Subcutaneous abdominal adipose tissue (tissue), 5 donors: ENCODE measurements at regions not wholly inside any gene's neighbourhood (a gene's known extent, or its start where the extent isn't known, plus 50 kb on each side); places are given as distances from the start of the nearest gene placed in this dataset.

Experiments
- H3K27ac ChIP-seq: one replicate; pipeline ENCODE4 v1.7.0; 2013; ENCODE audit warnings: low read depth, mild to moderate bottlenecking, inconsistent platforms, low read length, moderate library complexity
- H3K27me3 ChIP-seq, 5 donors: one replicate each; pipeline ENCODE4 v1.7.0; 2013; ENCODE audit warnings: low read length in 5 of 5, inconsistent platforms in 1 of 5; ENCODE audit not compliant: control insufficient read depth in 5 of 5, insufficient read depth in 4 of 5
- H3K36me3 ChIP-seq, 5 donors: one replicate each; pipeline ENCODE4 v1.7.0; 2013; ENCODE audit warnings: low read length in 5 of 5; ENCODE audit not compliant: control insufficient read depth in 5 of 5, insufficient read depth in 5 of 5
- H3K4me1 ChIP-seq, 5 donors: one replicate each; pipeline ENCODE4 v1.7.0; 2013; ENCODE audit warnings: low read length in 5 of 5, mild to moderate bottlenecking in 3 of 5, moderate library complexity in 1 of 5; ENCODE audit not compliant: control insufficient read depth in 5 of 5, insufficient read depth in 5 of 5
- H3K4me3 ChIP-seq, 5 donors: one replicate each; pipeline ENCODE4 v1.7.0; 2013; ENCODE audit warnings: low read length in 5 of 5, low read depth in 1 of 5
- H3K9ac ChIP-seq, 5 donors: one replicate each; pipeline ENCODE4 v1.7.0; 2013; ENCODE audit warnings: low read length in 5 of 5, mild to moderate bottlenecking in 4 of 5, moderate library complexity in 3 of 5
- H3K9me3 ChIP-seq, 5 donors: one replicate each; pipeline ENCODE4 v1.7.0; 2013; ENCODE audit warnings: low read length in 5 of 5; ENCODE audit not compliant: control insufficient read depth in 5 of 5
- donor health status: healthy.
- donor health status: healthy.
- donor health status: healthy.
- donor health status: healthy.
- donor health status: healthy.

DNA sequence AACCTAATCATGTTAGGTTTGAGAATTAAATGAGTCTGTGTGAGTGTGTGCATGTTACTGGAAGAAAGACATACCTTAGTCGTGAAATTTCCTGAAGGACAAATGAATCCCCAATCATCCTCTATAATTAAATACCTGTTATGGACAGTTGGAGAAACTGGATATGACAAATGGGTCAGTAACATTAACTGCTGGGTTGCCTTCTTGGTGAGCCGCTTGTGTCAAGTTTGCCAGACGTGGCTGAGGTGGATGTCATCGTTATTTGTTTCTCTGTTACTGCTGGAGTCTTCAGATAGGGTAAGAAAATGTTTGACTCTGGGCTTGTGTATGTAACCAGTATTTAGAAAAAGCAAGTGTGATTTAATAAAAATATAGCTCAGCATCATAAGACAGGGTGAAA lies 131.6 kb downstream of the CAND1 start:
- Histone ChIP-seq H3K4me3 (no peak overlapping the region), H3K4me1 (no peaks in the 10 kb centered on the region), H3K27me3 (peaks cover 0 to 6% (median 0%) of the 10 kb centered on the region in 5 donors), H3K9ac (no peak overlapping the region), H3K36me3 (no peaks in the 10 kb centered on the region), H3K27ac (no peak overlapping the region), H3K9me3 (peaks cover 0 to 6% (median 4%) of the 10 kb centered on the region in 5 donors)

DNA sequence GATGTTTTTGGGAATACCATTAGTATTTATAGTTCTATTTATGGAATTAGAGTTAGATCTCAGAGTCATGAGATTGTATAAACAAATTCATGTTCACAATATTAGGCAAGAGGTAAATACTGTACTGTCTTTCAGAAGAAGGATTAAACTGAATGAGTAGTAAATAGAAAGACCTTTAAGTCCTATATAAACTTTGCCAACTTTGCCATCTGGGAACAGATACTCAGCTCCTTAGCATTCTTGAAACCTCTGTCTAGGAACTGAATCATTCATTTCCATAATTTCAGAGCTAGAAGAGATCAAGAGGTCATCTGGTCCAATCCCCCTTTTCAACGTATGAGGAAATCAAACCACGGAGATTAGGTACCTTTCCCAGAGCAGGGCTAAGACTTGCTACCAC lies 141.1 kb downstream of the CAND1 start:
- peaks cover 0 to 3% (median 0%) of the 10 kb centered on the region in 5 donors for H3K27me3 ChIP-seq
- no peak overlapping the region for H3K9ac ChIP-seq
- H3K9me3 ChIP-seq: peaks cover 0 to 3% (median 0%) of the 10 kb centered on the region in 5 donors
- no peaks in the 10 kb centered on the region for H3K36me3 ChIP-seq
- no peak overlapping the region for H3K4me3 ChIP-seq
- H3K4me1 ChIP-seq: peaks cover 0 to 6% (median 0%) of the 10 kb centered on the region in 5 donors
- H3K27ac ChIP-seq: no peak overlapping the region

DNA sequence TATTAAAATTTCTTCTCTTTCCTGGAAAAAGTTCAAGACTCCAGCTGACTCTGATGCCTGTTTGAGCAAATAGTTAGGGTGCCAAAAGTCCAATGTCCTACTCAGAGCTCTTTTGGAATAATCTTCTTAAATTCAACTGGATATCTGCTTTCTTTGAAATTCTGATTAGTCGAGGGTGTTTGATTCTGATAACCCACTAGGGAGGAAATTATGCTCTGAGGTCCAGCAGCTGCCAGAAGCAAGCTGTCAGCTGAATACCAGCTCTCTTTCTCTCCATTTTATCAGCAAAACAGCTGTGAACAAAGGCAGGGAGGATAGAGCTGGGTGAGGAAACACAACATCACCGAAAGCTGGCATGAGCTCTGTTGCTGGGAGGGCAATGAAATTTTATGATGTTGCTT lies 141.5 kb downstream of the CAND1 start:
- Histone ChIP-seq H3K9ac (no peak overlapping the region), H3K4me1 (peaks cover 0 to 6% (median 0%) of the 10 kb centered on the region in 5 donors), H3K4me3 (no peak overlapping the region), H3K27me3 (peaks cover 0 to 3% (median 0%) of the 10 kb centered on the region in 5 donors), H3K27ac (no peak overlapping the region), H3K36me3 (no peaks in the 10 kb centered on the region), H3K9me3 (no peaks in the 10 kb centered on the region)

- Histone ChIP-seq H3K4me1 (peaks cover 0 to 6% (median 0%) of the 10 kb centered on the region in 5 donors), H3K27me3 (peaks cover 0 to 3% (median 0%) of the 10 kb centered on the region in 5 donors), H3K27ac (no peak overlapping the region), H3K36me3 (no peaks in the 10 kb centered on the region), H3K9ac (no peak overlapping the region), H3K4me3 (no peak overlapping the region), H3K9me3 (no peaks in the 10 kb centered on the region)
Observed at GRCh38 chr12:67411562-67411961, 142.4 kb downstream of the CAND1 start.

DNA sequence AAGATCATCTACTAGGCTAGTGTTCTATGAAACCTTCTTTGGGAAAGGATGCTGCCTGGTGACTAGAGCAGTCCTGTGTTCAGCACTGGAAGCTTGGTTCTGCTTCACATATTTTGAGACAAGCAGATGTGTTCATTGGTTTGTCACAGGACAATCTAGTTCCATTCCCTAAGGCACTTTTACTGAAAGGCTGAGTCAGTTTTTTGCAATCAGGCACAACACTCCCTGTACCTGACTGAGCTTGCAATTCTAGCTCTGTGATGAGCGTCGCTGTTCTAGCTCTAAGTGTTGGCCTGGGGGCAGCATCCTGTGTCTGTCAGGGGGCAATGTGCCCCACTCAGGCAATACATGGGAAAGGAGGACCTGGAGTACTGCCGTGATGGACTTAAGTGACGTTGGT lies 144.4 kb downstream of the CAND1 start:
- peaks cover 0 to 6% (median 0%) of the 10 kb centered on the region in 5 donors for H3K4me1 ChIP-seq
- no peaks in the 10 kb centered on the region for H3K36me3 ChIP-seq
- peaks cover 0 to 3% (median 0%) of the 10 kb centered on the region in 5 donors for H3K27me3 ChIP-seq
- H3K9me3 ChIP-seq: no peaks in the 10 kb centered on the region
- H3K27ac ChIP-seq: no peak overlapping the region
- no peak overlapping the region for H3K9ac ChIP-seq
- no peak overlapping the region for H3K4me3 ChIP-seq

GRCh38 chr12:67414011-67414715 lies 145.0 kb downstream of the CAND1 start:
- H3K9ac ChIP-seq: no peak overlapping the region

GRCh38 chr12:67415473-67415872 lies 146.3 kb downstream of the CAND1 start:
- Histone ChIP-seq H3K9me3 (no peaks in the 10 kb centered on the region), H3K4me3 (no peak overlapping the region), H3K27ac (no peak overlapping the region), H3K36me3 (no peaks in the 10 kb centered on the region), H3K9ac (no peak overlapping the region), H3K27me3 (peaks cover 0 to 3% (median 0%) of the 10 kb centered on the region in 5 donors), H3K4me1 (peaks cover 0 to 4% (median 0%) of the 10 kb centered on the region in 5 donors)

More at GRCh38 chr12:67414011-67414715, 145.0 kb downstream of the CAND1 start:
- H3K4me1 ChIP-seq: peaks cover 0 to 6% (median 0%) of the 10 kb centered on the region in 5 donors
- no peaks in the 10 kb centered on the region for H3K36me3 ChIP-seq
- no peak overlapping the region for H3K4me3 ChIP-seq
- peaks cover 0 to 3% (median 0%) of the 10 kb centered on the region in 5 donors for H3K27me3 ChIP-seq
- no peaks in the 10 kb centered on the region for H3K9me3 ChIP-seq
- no peak overlapping the region for H3K27ac ChIP-seq

DNA sequence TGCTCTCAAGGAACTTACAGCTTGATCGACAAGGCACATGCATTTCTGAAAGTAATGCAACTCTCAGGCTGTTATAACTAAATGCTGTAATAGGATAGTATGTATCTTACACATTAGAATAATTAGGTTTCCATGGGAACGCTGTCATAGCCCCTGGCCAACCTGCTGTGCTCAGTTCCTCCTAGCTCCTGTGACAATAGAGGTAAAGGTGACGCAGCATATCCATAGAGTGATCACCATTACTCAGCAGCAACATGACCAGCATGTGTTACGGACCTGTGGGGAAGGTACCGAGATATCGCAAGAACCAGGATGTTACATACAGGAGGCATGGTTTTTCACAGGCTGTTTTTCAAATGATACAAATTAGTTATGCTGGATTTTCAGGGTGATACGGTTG lies 150.7 kb downstream of the CAND1 start:
- no peak overlapping the region for H3K4me3 ChIP-seq
- H3K9ac ChIP-seq: no peak overlapping the region
- no peak overlapping the region for H3K27ac ChIP-seq
- H3K9me3 ChIP-seq: no peaks in the 10 kb centered on the region
- no peaks in the 10 kb centered on the region for H3K27me3 ChIP-seq
- H3K4me1 ChIP-seq: no peaks in the 10 kb centered on the region
- H3K36me3 ChIP-seq: no peaks in the 10 kb centered on the region

DNA sequence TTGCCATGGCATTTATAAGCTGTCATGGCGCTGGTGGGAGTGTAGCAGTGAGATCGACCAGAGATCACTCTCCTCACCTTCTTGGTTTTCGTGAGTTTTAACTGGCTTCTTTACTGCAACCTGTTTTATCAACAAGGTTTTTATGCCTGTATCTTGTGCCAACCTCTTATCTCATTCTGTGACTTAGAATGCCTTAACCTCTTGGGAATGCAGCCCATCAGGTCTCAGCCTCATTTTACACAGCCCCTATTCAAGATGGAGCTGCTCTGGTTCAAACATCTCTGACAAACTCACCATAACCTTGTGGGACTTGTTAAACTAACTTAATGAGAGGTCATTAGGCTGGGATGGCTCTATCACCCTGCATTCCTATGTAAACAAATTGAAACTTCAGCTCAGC lies 151.3 kb downstream of the CAND1 start:
- Histone ChIP-seq H3K9me3 (no peaks in the 10 kb centered on the region), H3K27me3 (no peaks in the 10 kb centered on the region), H3K4me3 (no peak overlapping the region), H3K27ac (no peak overlapping the region), H3K4me1 (no peaks in the 10 kb centered on the region), H3K36me3 (no peaks in the 10 kb centered on the region), H3K9ac (no peak overlapping the region)

GRCh38 chr12:67422081-67422480 lies 152.9 kb downstream of the CAND1 start:
- Histone ChIP-seq H3K4me3 (no peak overlapping the region), H3K36me3 (no peaks in the 10 kb centered on the region), H3K4me1 (no peaks in the 10 kb centered on the region), H3K27ac (no peak overlapping the region), H3K27me3 (no peaks in the 10 kb centered on the region), H3K9ac (no peak overlapping the region), H3K9me3 (no peaks in the 10 kb centered on the region)
